H1 (cell line): ENCODE measurements at regions not wholly inside any gene's neighbourhood (a gene's known extent, or its start where the extent isn't known, plus 50 kb on each side); places are given as distances from the start of the nearest gene placed in this dataset.

Experiments used
- CTCF ChIA-PET: fragments of 300-600 bp; sonication (Branson Sonifier 250); formaldehyde crosslinking; loops from one replicate; lab custom pipeline; 2021; ENCODE audit not compliant: partially characterized antibody; lab: Charles Lee
- POLR2A ChIA-PET: fragments of 300-600 bp; sonication (Branson Sonifier 250); formaldehyde crosslinking; loops from one replicate; lab custom pipeline; 2021; ENCODE audit warnings: inconsistent platforms; ENCODE audit not compliant: partially characterized antibody; lab: Charles Lee
- DNase-seq, 2 experiments: peaks; one replicate each; pipeline versions ENCODE4 v3.0.0 to v3.0.0-alpha.2; 2010 to 2022; ENCODE audit warnings: low spot score in 2 of 2, low read depth in 1 of 2, mixed read lengths in 1 of 2
- FAIRE-seq: peaks from 2 replicates; lab custom pipeline; 2011; peaks lifted over from hg19 to GRCh38; lab: Jason Lieb, UNC
- H2AFZ ChIP-seq: 2 replicates; pipeline ENCODE4 v1.8.1; 2012; ENCODE audit warnings: low read length, inconsistent platforms
- H2AK5ac ChIP-seq: 2 replicates; pipeline ENCODE4 v1.6.1; 2013; ENCODE audit warnings: low read depth, low read length
- H2BK120ac ChIP-seq: replicated peaks from 2 replicates; pipeline ENCODE3; 2013; ENCODE audit warnings: low read depth, low read length, inconsistent platforms
- H2BK12ac ChIP-seq: 2 replicates; pipeline ENCODE4 v1.6.1; 2013; ENCODE audit warnings: low read depth, low read length
- H2BK15ac ChIP-seq: 2 replicates; pipeline ENCODE4 v1.6.1; 2013; ENCODE audit warnings: low read length
- H2BK20ac ChIP-seq: 2 replicates; pipeline ENCODE4 v1.6.1; 2013; ENCODE audit warnings: low read length
- H2BK5ac ChIP-seq: 2 replicates; pipeline ENCODE4 v1.6.1; 2013; ENCODE audit warnings: low read depth, low read length
- H3K14ac ChIP-seq: 2 replicates; pipeline ENCODE4 v1.6.1; 2013; ENCODE audit warnings: inconsistent platforms; ENCODE audit not compliant: insufficient read length
- H3K18ac ChIP-seq: 2 replicates; pipeline ENCODE4 v1.6.1; 2013; ENCODE audit warnings: low read length; ENCODE audit errors: extremely low read depth
- H3K23ac ChIP-seq: 2 replicates; pipeline ENCODE4 v1.6.1; 2013; ENCODE audit warnings: inconsistent platforms; ENCODE audit not compliant: insufficient read length
- H3K23me2 ChIP-seq: 2 replicates; pipeline ENCODE4 v1.6.1; 2013; ENCODE audit warnings: low read depth, low read length
- H3K27ac ChIP-seq: 2 replicates; pipeline ENCODE4 v1.6.1; 2011; ENCODE audit warnings: low read depth, low read length, inconsistent platforms
- H3K27me3 ChIP-seq, 4 experiments: replicated peaks in 1 of 4; 1 replicate in 1 of 4; 2 replicates in 3 of 4; pipeline versions ENCODE4 v1.6.1 to v1.8.1; 2011 to 2013; ENCODE audit warnings: low read length in 3 of 4, mild to moderate bottlenecking in 3 of 4, inconsistent platforms in 2 of 4, mixed read lengths in 2 of 4, moderate library complexity in 1 of 4; ENCODE audit not compliant: control insufficient read depth in 3 of 4, insufficient read depth in 3 of 4; ENCODE audit errors: extremely low read depth in 1 of 4
- H3K36me3 ChIP-seq, 4 experiments: 2 replicates each; pipeline versions ENCODE4 v1.6.1 to v1.8.1; 2011 to 2013; ENCODE audit warnings: mild to moderate bottlenecking in 4 of 4, low read length in 3 of 4, moderate library complexity in 2 of 4, control low read depth in 1 of 4, inconsistent platforms in 1 of 4; ENCODE audit not compliant: insufficient read depth in 4 of 4, control insufficient read depth in 2 of 4
- H3K4ac ChIP-seq: replicated peaks from 2 replicates; pipeline ENCODE3; 2013; ENCODE audit warnings: low read length, low read depth, mixed read lengths, inconsistent platforms; ENCODE audit not compliant: insufficient read length
- H3K4me1 ChIP-seq, 4 experiments: replicated peaks in 1 of 4; 1 replicate in 1 of 4; 2 replicates in 3 of 4; pipeline versions ENCODE4 v1.6.1 to v1.8.1; 2011 to 2013; ENCODE audit warnings: low read length in 3 of 4, inconsistent platforms in 2 of 4, mixed read lengths in 1 of 4; ENCODE audit not compliant: insufficient read depth in 4 of 4, control insufficient read depth in 3 of 4
- H3K4me2 ChIP-seq, 2 experiments: 2 replicates each; pipeline versions ENCODE4 v1.6.1 to v1.8.1; 2011 to 2013; ENCODE audit warnings: low read depth in 2 of 2, low read length in 2 of 2, control low read depth in 1 of 2, inconsistent platforms in 1 of 2, mild to moderate bottlenecking in 1 of 2; ENCODE audit not compliant: insufficient read depth in 1 of 2
- H3K4me3 ChIP-seq, 4 experiments: fragments of 200-600, 300-600 bp in 1 of 4; sonication (generic), shearing (Covaris generic), sonication (Bioruptor Twin) in 1 of 4; 2 replicates each; pipeline versions ENCODE4 v1.5.1 to v1.8.1; 2011 to 2016; ENCODE audit warnings: low read length in 4 of 4, low read depth in 3 of 4, control low read depth in 2 of 4, inconsistent platforms in 2 of 4, mild to moderate bottlenecking in 2 of 4, mixed read lengths in 1 of 4, moderate library complexity in 1 of 4; ENCODE audit not compliant: insufficient read depth in 2 of 4; ENCODE audit errors: extremely low read depth in 1 of 4
- H3K56ac ChIP-seq: replicated peaks from 2 replicates; pipeline ENCODE3; 2013; ENCODE audit warnings: low read depth, mild to moderate bottlenecking, mixed read lengths, low read length, inconsistent platforms; ENCODE audit not compliant: insufficient read length
- H3K79me1 ChIP-seq: 2 replicates; pipeline ENCODE4 v1.6.1; 2013; ENCODE audit warnings: low read depth, low read length, control low read depth
- H3K79me2 ChIP-seq, 2 experiments: 2 replicates each; pipeline versions ENCODE4 v1.6.1 to v1.8.1; 2012 to 2013; ENCODE audit warnings: low read length in 2 of 2, mild to moderate bottlenecking in 2 of 2, inconsistent platforms in 1 of 2; ENCODE audit not compliant: insufficient read depth in 2 of 2, control insufficient read depth in 1 of 2
- H3K9ac ChIP-seq, 4 experiments: replicated peaks in 1 of 4; 1 replicate in 1 of 4; 2 replicates in 3 of 4; pipeline versions ENCODE4 v1.6.1 to v1.8.1; 2011 to 2013; ENCODE audit warnings: low read depth in 3 of 4, low read length in 3 of 4, control low read depth in 2 of 4, mild to moderate bottlenecking in 2 of 4, moderate library complexity in 2 of 4, inconsistent platforms in 1 of 4; ENCODE audit errors: extremely low read depth in 1 of 4
- H3K9me3 ChIP-seq, 2 experiments: 2 replicates each; pipeline versions ENCODE4 v1.6.1 to v1.8.1; 2012 to 2013; ENCODE audit warnings: mild to moderate bottlenecking in 2 of 2, moderate library complexity in 2 of 2, control low read depth in 1 of 2, inconsistent platforms in 1 of 2, low read depth in 1 of 2, low read length in 1 of 2, mixed read lengths in 1 of 2; ENCODE audit not compliant: insufficient read depth in 2 of 2
- H4K20me1 ChIP-seq, 2 experiments: replicated peaks in 1 of 2; 2 replicates each; pipeline versions ENCODE3 to v1.8.1; 2011 to 2013; ENCODE audit warnings: inconsistent platforms in 2 of 2, low read length in 2 of 2, mild to moderate bottlenecking in 1 of 2; ENCODE audit not compliant: insufficient read depth in 2 of 2, control insufficient read depth in 1 of 2
- H4K5ac ChIP-seq: 2 replicates; pipeline ENCODE4 v1.6.1; 2013; ENCODE audit warnings: low read length, low read depth, mixed read lengths, inconsistent platforms; ENCODE audit not compliant: insufficient read length
- H4K8ac ChIP-seq: 2 replicates; pipeline ENCODE4 v1.8.0; 2013; ENCODE audit warnings: mild to moderate bottlenecking, moderate library complexity, low read length, inconsistent platforms; ENCODE audit not compliant: insufficient read depth; ENCODE audit errors: extremely low read depth
- H4K91ac ChIP-seq: replicated peaks from 2 replicates; pipeline ENCODE3; 2013; ENCODE audit warnings: low read length, mixed read lengths, inconsistent platforms; ENCODE audit not compliant: insufficient read length
- BRCA1 ChIP-seq: IDR thresholded peaks from 2 replicates; pipeline ENCODE4 v1.6.1; 2012; ENCODE audit warnings: low read depth, low read length, improper control_type of control experiment
- CBX5 ChIP-seq: fragments of 300-800, 300-1000 bp; sonication (generic); IDR thresholded peaks from 2 replicates; pipeline ENCODE4 v1.7.1; 2016; ENCODE audit warnings: antibody characterized with exemption, low read length, low read depth
- HDAC2 ChIP-seq, 2 experiments: fragments of 300-600 bp in 1 of 2; sonication (generic) in 1 of 2; IDR thresholded peaks; 2 replicates each; pipeline ENCODE4 v1.6.1; 2011 to 2012; ENCODE audit warnings: low read depth in 2 of 2, low read length in 2 of 2, mild to moderate bottlenecking in 2 of 2, moderate library complexity in 2 of 2, borderline replicate concordance in 1 of 2, inconsistent platforms in 1 of 2
- HDAC6 ChIP-seq: IDR thresholded peaks from one replicate; pipeline ENCODE4 v1.7.1; 2012; ENCODE audit warnings: low read depth, mild to moderate bottlenecking, inconsistent platforms, low read length, moderate library complexity
- RNF2 ChIP-seq: fragments of 200-900, 300-1000 bp; sonication (generic); IDR thresholded peaks from 2 replicates; pipeline ENCODE4 v1.7.1; 2016; ENCODE audit warnings: borderline replicate concordance, low read depth, mild to moderate bottlenecking, antibody characterized with exemption, low read length; ENCODE audit not compliant: poor library complexity, severe bottlenecking; ENCODE audit errors: missing control alignments
- SIN3A ChIP-seq, 2 experiments: IDR thresholded peaks in 1 of 2; conservative IDR thresholded peaks in 1 of 2; 2 replicates each; pipeline ENCODE4 v1.6.1; 2011 to 2012; ENCODE audit warnings: low read length in 2 of 2, improper control_type of control experiment in 1 of 2, low read depth in 1 of 2, mild to moderate bottlenecking in 1 of 2
- SIRT6 ChIP-seq: IDR thresholded peaks from one replicate; pipeline ENCODE4 v1.7.1; 2012; ENCODE audit warnings: low read length, inconsistent platforms
- TCF12 ChIP-seq: IDR thresholded peaks from 2 replicates; pipeline ENCODE4 v1.6.1; 2011; ENCODE audit warnings: low read depth, mild to moderate bottlenecking, low read length
- WGBS, 2 experiments: shearing (Covaris generic) in 1 of 2; methylation state at CpG; one replicate each; pipeline versions ENCODE4 v1.1.6 to v1.1.7; 2013 to 2015; ENCODE audit warnings: low lambda C conversion rate in 2 of 2, mixed read lengths in 2 of 2, inconsistent platforms in 1 of 2, low coverage in 1 of 2, missing lambda C conversion rate in 1 of 2; ENCODE audit not compliant: insufficient replicate concordance in 2 of 2, insufficient coverage in 1 of 2, insufficient read length in 1 of 2; ENCODE audit errors: extremely low coverage in 1 of 2, missing lambda C conversion rate in 1 of 2; 5-methylcytosine and 5-hydroxymethylcytosine counted together
- TF ChIP-seq, protein P1 (sequence below): IDR thresholded peaks from 2 replicates; pipeline ENCODE4 v1.6.1; 2011; ENCODE audit warnings: low read length, improper control_type of control experiment

GRCh38 chr9:1388216-1388615, 338.1 kb downstream of the DMRT2 start:
- no peak overlapping the region for H2BK5ac ChIP-seq
- no peak overlapping the region for H3K27ac ChIP-seq
- no peak overlapping the region for H4K91ac ChIP-seq
- no peaks in the 10 kb centered on the region for H4K20me1 ChIP-seq
- H4K8ac ChIP-seq, result no peak overlapping the region
- H2BK15ac ChIP-seq, result no peak overlapping the region
- no peak overlapping the region for H3K4me3 ChIP-seq
- no peaks in the 10 kb centered on the region for H3K4me1 ChIP-seq
- peaks cover 63 to 72% of the 10 kb centered on the region in 2 experiments for H3K9me3 ChIP-seq
- FAIRE-seq (no peak), DNase-seq (no peak)
- CTCF ChIA-PET, result no interaction called here
- no peak overlapping the region for H3K56ac ChIP-seq
- H3K18ac ChIP-seq, result no peak overlapping the region
- POLR2A ChIA-PET, result no interaction called here
- H3K79me1 ChIP-seq, result no peaks in the 10 kb centered on the region
- no peak overlapping the region for H3K9ac ChIP-seq
- H2AFZ ChIP-seq, result no peak overlapping the region
- no peak overlapping the region for H2BK12ac ChIP-seq
- H3K14ac ChIP-seq, result no peak overlapping the region
- no peaks in the 10 kb centered on the region for H3K23me2 ChIP-seq
- H3K4ac ChIP-seq, result no peak overlapping the region
- 84% methylated on average over 4 of the region's 4 CpGs; no CpG with 5 or more reads in 1 of the 2 experiments for WGBS, 2 experiments
- TF ChIP-seq HDAC6 (no peak), RNF2 (no peak), CBX5 (no peak), SIRT6 (no peak), TCF12 (no peak), SIN3A (conservative IDR thresholded peaks at IDR 0.05 in 1 of 2, IDR thresholded peaks at IDR 0.05 in 1 of 2; ENCODE audit: low read depth in 1 of 2, low read length in 2 of 2) (no peak), BRCA1 (no peak), HDAC2 (IDR thresholded peaks at IDR 0.05; ENCODE audit: borderline replicate concordance in 1 of 2, low read depth in 2 of 2, low read length in 2 of 2) (no peak)
- TF ChIP-seq, protein P1, sequence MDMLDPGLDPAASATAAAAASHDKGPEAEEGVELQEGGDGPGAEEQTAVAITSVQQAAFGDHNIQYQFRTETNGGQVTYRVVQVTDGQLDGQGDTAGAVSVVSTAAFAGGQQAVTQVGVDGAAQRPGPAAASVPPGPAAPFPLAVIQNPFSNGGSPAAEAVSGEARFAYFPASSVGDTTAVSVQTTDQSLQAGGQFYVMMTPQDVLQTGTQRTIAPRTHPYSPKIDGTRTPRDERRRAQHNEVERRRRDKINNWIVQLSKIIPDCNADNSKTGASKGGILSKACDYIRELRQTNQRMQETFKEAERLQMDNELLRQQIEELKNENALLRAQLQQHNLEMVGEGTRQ, result no peak
- TF ChIP-seq, all 59 proteins: peak for 0
- Histone ChIP-seq H3K23ac (no peak overlapping the region), H3K27me3 (no peaks in the 10 kb centered on the region), H3K79me2 (no peaks in the 10 kb centered on the region), H2BK20ac (no peak overlapping the region), H3K4me2 (no peak overlapping the region), H2AK5ac (no peak overlapping the region), H3K36me3 (no peaks in the 10 kb centered on the region), H2BK120ac (no peak overlapping the region), H4K5ac (no peak overlapping the region)
